Stimulated activated CD4-positive, alpha-beta T cell treated with anti-CD3 and anti-CD28 coated beads, TNF-alpha, amount 100 ng/mL, for 1 hour (primary cell): ENCODE measurements at regions not wholly inside any gene's neighbourhood (a gene's known extent, or its start where the extent isn't known, plus 50 kb on each side); places are given as distances from the start of the nearest gene placed in this dataset.
"Not testable (repeated sequence)": the region's sequence is repeated elsewhere in the genome, so short reads cannot be mapped to it uniquely, and the experiment has no call there.

Source experiments
- DNase-seq, 3 donors: peaks; one replicate each; pipeline ENCODE4 v3.0.0-alpha.2; 2020; ENCODE audit warnings: low read depth in 3 of 3, low spot score in 1 of 3

GRCh38 chr12:9543341-9543740 is 64.4 kb downstream of the KLRB1 start:
- DNase-seq = not testable (repeated sequence)

GRCh38 chr12:9542827-9543226 is 64.9 kb downstream of the KLRB1 start:
- DNase-seq = not testable (repeated sequence)

- DNase-seq = not testable (repeated sequence)
These were observed 91.8 kb downstream of the KLRB1 start for GRCh38 chr12:9515925-9516324.

- DNase-seq = not testable (repeated sequence)
These were observed 95.0 kb downstream of the KLRB1 start for GRCh38 chr12:9512695-9513094.

GRCh38 chr12:9510392-9511011 is 97.2 kb downstream of the KLRB1 start:
- not testable (repeated sequence) for DNase-seq

- DNase-seq = no peak
These were observed 98.1 kb downstream of the KLRB1 start for GRCh38 chr12:9509464-9510161.

- no peak for DNase-seq
These were observed 101.0 kb downstream of the KLRB1 start for GRCh38 chr12:9506746-9507145.

- not testable (repeated sequence) for DNase-seq
These were observed 104.3 kb downstream of the KLRB1 start for GRCh38 chr12:9503384-9503783.

GRCh38 chr12:9502845-9503244 is 104.9 kb downstream of the KLRB1 start:
- not testable (repeated sequence) for DNase-seq

- not testable (repeated sequence) for DNase-seq
These were observed 114.4 kb downstream of the KLRB1 start for GRCh38 chr12:9493325-9493724.

GRCh38 chr12:9481289-9481688 is 126.4 kb downstream of the KLRB1 start:
- DNase-seq = not testable (repeated sequence)

- not testable (repeated sequence) for DNase-seq
These were observed 133.5 kb downstream of the KLRB1 start for GRCh38 chr12:9474197-9474596.

- DNase-seq = not testable (repeated sequence)
These were observed 134.1 kb downstream of the KLRB1 start for GRCh38 chr12:9473638-9474037.

GRCh38 chr12:9471501-9471900 is 136.2 kb downstream of the KLRB1 start:
- DNase-seq = not testable (repeated sequence)

GRCh38 chr12:9470367-9470766 is 137.3 kb downstream of the KLRB1 start:
- DNase-seq = not testable (repeated sequence)

GRCh38 chr12:9469956-9470355 is 137.8 kb downstream of the KLRB1 start:
- DNase-seq = not testable (repeated sequence)

- not testable (repeated sequence) for DNase-seq
These were observed 138.3 kb downstream of the KLRB1 start for GRCh38 chr12:9469463-9469862.

GRCh38 chr12:9468998-9469397 is 138.7 kb downstream of the KLRB1 start:
- not testable (repeated sequence) for DNase-seq

GRCh38 chr12:9468144-9468543 is 139.6 kb downstream of the KLRB1 start:
- DNase-seq = not testable (repeated sequence)

GRCh38 chr12:9464408-9464807 is 143.3 kb downstream of the KLRB1 start:
- DNase-seq = no peak

- not testable (repeated sequence) for DNase-seq
These were observed 152.2 kb downstream of the KLRB1 start for GRCh38 chr12:9455516-9455915.

- not testable (repeated sequence) for DNase-seq
These were observed 153.7 kb downstream of the KLRB1 start for GRCh38 chr12:9454021-9454420.
